SK-N-DZ (cell line): ENCODE measurements at regions not wholly inside any gene's neighbourhood (a gene's known extent, or its start where the extent isn't known, plus 50 kb on each side); places are given as distances from the start of the nearest gene placed in this dataset.
"Not testable (repeated sequence)": the region's sequence is repeated elsewhere in the genome, so short reads cannot be mapped to it uniquely, and the experiment has no call there.

Experiments used
- DNase-seq: peaks from one replicate; pipeline ENCODE4 v3.0.0-alpha.2; 2015; ENCODE audit warnings: low spot score

DNA sequence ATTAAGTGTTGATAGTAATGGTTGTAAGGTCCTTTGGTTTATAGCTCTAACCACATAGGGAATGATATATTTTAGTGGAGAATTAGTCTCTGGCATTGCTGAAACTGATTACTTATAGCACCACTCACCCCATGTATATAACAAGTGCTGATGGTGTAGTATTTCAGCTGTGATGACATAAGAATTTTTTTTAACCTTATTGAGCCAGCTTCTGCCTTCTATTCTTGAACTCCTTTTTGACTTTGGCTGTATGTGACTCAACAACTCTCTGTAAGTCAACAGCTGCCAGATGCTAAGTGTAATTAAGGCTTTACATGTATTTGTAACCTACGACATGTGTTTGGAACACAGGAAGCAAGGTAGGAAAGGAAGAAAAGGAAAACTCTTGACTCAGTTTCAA, 929.6 kb upstream of the WWC1 start:
- DNase-seq = no peak

- no peak for DNase-seq
Measured at GRCh38 chr5:167363065-167363464, 928.4 kb upstream of the WWC1 start.

DNA sequence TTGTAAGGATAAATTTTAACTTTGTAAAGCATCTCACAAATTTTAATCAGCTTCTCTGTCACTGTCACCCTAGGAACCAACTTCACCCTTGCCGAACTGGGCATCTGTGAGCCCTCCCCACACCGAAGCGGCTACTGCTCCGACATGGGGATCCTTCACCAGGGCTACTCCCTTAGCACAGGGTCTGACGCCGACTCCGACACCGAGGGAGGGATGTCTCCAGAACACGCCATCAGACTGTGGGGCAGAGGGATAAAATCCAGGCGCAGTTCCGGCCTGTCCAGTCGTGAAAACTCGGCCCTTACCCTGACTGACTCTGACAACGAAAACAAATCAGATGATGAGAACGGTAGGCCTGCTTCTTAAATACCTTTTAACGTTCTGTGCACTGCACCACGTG, 916.3 kb upstream of the WWC1 start:
- DNase-seq = no peak

- DNase-seq = peak; percentile 21
Measured at GRCh38 chr5:167378894-167379723, 912.3 kb upstream of the WWC1 start.

GRCh38 chr5:167381457-167381856, 910.0 kb upstream of the WWC1 start:
- peak; percentile 5 for DNase-seq

DNA sequence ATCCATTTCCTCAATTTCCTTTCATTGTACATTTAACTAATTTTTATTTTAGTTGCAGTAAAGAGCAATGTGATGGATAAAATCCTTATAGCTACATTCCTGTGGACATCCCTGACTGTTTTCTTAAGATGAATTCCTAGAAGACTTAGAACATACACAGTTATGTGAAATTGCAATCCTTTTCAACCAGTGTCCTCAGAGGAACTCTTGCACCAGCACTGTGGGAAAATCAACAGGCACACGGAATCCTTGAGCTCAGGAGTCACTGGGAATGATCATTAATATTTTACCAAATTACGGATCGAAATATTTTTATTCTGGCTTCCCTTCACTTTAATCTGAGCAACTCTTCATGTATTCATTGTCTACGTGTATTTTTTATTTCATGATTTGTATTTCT, 901.9 kb upstream of the WWC1 start:
- DNase-seq = no peak

- DNase-seq = not testable (repeated sequence)
Measured at GRCh38 chr5:167391286-167391685, 900.2 kb upstream of the WWC1 start.

DNA sequence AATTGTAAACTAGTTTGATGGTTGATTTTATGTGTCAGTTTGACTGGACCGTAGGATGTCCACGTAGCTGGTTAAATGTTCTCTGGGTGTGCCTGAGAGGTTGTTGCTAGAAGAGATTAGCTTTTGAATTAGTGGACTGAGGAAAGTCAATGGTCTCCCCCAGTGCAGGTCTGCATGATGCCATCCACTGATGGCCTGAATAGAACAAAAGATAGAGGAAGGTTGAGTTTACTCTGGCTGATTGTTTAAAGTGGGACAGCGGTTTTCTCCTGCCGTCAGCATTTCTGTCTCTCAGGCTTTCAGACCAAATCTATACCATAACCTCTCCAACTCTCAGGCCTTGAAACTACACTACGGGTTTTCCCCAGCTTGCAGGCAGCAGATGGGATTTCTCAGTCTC, 899.2 kb upstream of the WWC1 start:
- DNase-seq = no peak

DNA sequence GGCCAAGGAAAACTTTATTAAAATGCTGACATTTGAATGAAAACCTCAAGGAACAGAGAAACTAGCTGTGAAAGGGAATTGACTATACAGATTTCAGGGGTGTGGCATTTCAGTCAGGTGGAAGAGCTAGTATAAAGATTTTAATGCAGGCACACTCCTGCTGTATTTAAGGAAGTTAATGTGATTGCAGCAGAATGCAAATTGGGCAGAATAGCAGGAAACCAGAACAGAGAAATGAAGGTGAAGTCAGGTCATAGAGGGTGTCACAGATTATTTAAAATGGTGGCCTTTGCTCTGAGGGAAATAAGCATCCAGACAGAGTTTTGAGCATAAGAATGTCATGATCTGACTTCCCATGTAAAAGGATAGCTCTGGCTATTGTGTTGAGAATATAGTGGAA, 898.1 kb upstream of the WWC1 start:
- no peak for DNase-seq

- no peak for DNase-seq
Measured at GRCh38 chr5:167402671-167403070, 888.8 kb upstream of the WWC1 start.

DNA sequence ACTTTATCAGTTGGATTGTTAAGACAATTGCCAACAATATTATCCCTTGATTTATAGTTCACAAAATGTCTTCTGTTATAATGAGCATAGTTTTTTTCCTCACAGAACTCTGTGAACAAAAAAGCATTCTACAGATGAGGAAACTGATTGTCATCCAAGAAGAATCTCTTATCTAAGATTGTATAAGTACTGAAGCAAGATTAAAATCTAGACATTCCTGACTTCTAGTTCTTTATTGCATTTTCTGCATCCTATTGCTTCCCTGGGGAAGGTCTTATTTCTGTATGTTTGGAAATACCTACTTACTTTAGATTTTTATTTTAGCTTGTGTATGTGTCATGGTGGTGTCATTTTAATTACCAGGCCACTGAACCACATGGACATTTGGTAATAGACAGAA, 884.9 kb upstream of the WWC1 start:
- DNase-seq = no peak

DNA sequence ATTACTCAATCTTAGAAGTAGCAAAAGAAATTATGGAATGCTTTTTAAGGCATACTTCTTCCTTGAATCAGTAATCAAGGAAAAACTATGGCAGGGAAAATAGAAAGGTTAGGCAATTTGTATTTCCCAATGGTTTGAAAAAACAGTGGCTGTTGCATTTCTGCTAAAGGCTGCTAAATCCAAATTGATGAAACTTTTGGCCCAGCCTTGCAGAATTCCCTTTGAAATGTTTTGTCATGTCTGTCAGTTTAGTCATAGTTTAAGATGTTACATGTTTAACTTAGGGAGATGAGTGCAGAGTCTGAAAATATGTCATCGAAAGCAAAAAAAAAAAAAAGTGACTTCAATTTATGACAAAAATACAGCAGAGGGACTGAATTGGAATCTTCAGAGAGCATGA, 878.9 kb upstream of the WWC1 start:
- DNase-seq = no peak

DNA sequence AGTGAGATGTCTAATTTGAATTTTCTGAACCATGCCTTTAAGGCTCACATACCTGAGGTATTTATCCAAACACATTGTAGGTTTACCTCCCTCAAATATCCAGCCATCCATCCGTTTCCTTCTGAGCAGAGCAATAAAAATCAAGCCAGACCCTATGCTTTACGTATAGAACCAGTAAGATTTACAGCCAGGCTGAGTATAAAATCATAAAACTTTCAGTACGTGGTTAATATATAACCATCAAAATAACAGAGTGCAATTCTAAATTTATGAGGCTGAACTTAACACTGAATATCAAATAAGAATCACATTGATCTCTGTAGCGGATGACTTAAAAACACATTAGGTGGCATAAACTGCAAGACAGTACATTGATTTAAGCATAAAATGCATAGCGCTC, 877.9 kb upstream of the WWC1 start:
- DNase-seq = no peak

DNA sequence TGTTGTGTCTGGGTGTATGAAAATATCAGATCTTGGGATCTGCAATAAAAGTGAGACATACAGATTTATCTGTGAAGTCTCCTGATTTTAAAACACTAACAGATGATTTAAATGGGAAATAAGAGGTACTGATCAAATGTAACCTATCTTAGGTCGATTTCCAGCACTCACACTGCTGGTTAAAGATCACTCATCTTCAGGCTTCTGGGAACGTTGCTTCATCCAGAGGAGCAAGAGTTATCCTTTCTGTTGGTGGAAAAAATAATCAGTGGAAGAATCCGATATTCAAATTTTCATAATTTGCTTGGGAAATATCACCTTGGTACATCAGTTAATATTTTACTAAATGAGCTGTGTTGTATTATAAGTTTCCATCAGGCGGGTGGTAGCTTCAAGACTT, 876.8 kb upstream of the WWC1 start:
- peak; percentile 49 for DNase-seq

DNA sequence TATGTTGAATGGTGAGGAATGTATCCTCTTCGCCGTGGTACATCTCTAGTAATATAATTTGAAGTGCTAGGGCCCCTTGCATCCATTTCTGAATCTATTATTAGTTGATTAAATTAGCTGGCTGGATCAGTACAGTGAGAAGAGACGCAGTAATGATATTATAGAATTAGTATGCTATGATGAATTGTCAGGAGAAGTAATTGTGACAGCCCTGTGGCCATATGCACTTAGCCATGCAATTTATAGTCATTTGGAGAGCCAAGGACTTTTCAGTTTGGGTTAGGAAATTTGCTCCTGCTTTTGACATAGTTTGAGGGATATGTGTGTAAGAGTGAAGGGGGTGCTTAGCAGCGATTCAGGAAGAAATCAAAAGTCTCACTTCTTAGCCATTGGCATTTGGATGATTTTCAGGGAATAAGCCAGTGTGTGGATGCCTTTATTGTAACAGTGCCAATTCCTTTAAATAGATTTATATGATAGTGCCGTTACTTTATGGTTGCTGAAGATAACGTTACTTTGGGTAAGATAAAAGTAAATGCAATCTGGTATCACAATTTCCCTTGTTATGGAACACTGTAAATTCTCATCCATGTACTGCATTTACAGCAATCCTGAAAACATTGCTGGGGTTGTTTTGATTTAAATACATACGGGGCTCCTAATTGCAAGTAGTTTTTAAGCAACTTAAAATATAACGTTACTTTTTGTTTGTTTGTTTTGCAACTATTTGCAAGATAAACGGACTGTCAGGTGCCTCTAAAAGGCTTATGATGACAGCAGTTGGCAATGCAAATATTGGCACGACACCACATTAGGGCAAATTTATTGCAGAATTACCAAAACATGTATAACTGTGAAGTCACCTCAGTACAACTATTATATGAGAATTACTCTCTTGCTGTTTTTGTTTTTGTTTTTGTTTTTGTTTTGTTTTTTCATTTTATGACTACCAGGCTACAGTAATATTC, 875.4 kb upstream of the WWC1 start:
- DNase-seq = peak; percentile 97

DNA sequence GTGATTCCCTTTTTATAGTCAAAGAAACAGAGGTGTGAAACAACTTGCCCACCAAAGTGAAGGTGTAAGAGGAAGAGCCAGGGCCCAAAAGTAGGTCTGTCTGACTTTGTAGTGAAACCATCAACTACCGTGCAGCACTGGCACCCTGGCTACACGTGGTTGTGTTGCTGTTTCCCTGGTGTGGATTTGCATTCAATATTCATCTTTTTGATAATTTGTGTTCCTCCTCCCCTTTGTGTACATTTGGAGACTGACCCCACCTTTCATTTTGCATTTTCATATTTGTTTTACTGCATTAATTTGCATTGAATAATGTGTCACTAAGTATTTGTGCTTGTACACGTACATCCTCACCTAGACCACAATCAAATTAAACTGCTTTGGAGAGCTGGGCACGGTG, 873.8 kb upstream of the WWC1 start:
- DNase-seq = no peak

DNA sequence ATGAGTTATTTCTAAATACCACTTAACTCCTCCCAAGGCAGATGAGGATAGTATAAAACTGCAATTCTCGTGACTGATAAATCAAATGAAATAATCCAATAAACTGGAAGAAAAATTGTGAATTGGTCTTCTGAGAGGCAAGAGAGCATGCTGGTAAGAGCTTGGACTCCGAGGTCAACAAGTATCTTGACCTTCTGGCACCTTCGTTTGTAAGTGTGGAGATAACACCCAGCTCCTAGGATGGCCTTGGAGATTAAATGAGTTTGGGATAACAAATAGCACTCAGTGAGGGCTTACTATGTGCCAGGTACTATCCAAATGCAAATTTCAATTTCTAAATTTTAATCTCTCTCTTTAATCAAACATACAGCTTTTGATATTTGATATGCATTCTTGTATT, 866.3 kb upstream of the WWC1 start:
- no peak for DNase-seq

DNA sequence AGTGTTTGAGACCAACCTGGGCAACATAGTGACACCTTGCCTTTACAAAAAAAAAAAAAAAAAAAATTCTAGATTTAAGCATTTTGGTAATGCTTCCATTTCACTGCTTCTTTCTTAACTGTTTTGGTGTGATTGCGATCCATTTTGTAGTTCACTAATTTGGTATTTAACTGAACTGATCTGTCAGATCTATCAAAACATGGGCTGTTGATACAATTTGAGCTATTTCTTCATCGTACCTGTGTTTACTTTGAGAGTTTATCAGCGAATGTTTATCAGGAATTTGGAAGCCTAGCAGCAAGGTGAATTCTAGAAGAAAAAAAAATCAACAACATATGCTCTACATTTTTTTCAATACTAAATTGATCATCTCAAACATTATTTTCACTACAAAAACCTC, 864.9 kb upstream of the WWC1 start:
- DNase-seq = no peak

DNA sequence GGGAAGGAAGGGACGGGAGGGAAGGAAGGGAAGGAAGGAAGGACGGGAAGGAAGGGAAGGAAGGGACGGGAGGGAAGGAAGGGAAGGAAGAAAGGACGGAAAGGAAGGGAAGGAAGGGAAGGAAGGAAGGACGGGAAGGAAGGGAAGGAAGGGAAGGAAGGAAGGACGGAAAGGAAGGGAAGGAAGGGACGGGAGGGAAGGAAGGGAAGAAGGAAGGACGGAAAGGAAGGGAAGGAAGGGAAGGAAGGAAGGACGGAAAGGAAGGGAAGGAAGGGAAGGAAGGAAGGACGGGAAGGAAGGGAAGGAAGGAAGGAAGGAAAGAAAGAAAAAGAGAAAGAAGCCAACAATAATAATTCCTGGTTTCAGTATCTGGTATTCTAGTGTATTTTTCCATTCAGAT, 863.8 kb upstream of the WWC1 start:
- not testable (repeated sequence) for DNase-seq

- DNase-seq = peak; percentile 54
Measured at GRCh38 chr5:167440846-167441245, 850.6 kb upstream of the WWC1 start.

DNA sequence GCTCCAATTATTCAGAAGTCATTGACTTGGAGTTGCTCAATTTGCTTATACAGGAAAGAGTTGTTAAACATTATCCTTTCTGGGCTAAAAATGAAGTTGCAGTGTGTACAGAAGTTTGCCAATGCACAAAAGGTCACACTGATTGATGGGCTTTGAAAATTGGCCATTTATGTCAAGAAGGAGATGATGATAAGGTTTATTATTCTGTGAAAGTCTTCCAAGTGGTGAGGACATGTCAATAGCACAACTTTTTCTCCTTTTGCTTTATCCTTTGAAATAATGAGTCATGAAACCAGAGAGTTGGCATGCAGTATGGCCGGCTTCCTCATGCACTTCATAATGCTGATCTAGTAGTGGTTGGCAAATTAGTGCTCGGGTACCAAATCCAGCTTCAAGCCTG, 848.5 kb upstream of the WWC1 start:
- no peak for DNase-seq

- DNase-seq = peak; percentile 7
Measured at GRCh38 chr5:167447466-167448375, 843.7 kb upstream of the WWC1 start.
